Effector memory CD8-positive, alpha-beta T cell (primary cell): ENCODE measurements at regions not wholly inside any gene's neighbourhood (a gene's known extent, or its start where the extent isn't known, plus 50 kb on each side); places are given as distances from the start of the nearest gene placed in this dataset.
"Not testable (repeated sequence)": the region's sequence is repeated elsewhere in the genome, so short reads cannot be mapped to it uniquely, and the experiment has no call there.

Experiments
- ATAC-seq: fragments of 150-1000 bp; cut with Tn5 transposase; replicated peaks from 2 replicates; pipeline ENCODE4 v1.10.0; 2021; ENCODE audit warnings: mild to moderate bottlenecking, moderate library complexity
- DNase-seq, 3 experiments: peaks; one replicate each; pipeline ENCODE4 v3.0.0; 2021
- H3K27ac Mint-ChIP-seq, 2 donors: one replicate each; pipeline ENCODE4 v1.8.0; 2022; ENCODE audit warnings: mild to moderate bottlenecking in 2 of 2, mixed read lengths in 2 of 2, moderate library complexity in 2 of 2
- H3K27me3 Mint-ChIP-seq, 2 donors: one replicate each; pipeline ENCODE4 v1.8.0; 2022; ENCODE audit warnings: mixed read lengths in 2 of 2
- H3K36me3 Mint-ChIP-seq: one replicate; pipeline ENCODE4 v1.8.0; 2022; ENCODE audit warnings: mild to moderate bottlenecking, moderate library complexity, mixed read lengths; ENCODE audit not compliant: insufficient read depth
- H3K4me1 Mint-ChIP-seq, 2 donors: one replicate each; pipeline ENCODE4 v1.8.0; 2022; ENCODE audit warnings: low read depth in 2 of 2, mixed read lengths in 2 of 2
- H3K4me3 Mint-ChIP-seq, 2 donors: one replicate each; pipeline ENCODE4 v1.8.0; 2022; ENCODE audit warnings: mild to moderate bottlenecking in 2 of 2, mixed read lengths in 2 of 2, moderate library complexity in 2 of 2
- H3K9me3 Mint-ChIP-seq, 2 donors: one replicate each; pipeline ENCODE4 v1.8.0; 2022; ENCODE audit warnings: mixed read lengths in 2 of 2

GRCh38 chr19:27733551-27734266 is 1479.2 kb downstream of the UQCRFS1 start:
- Mint-ChIP-seq H3K27me3 (no peaks in the 10 kb centered on the region), H3K4me1 (no peaks in the 10 kb centered on the region), H3K4me3 (no peak overlapping the region), H3K27ac (no peak overlapping the region), H3K9me3 (peaks cover 8 to 15% of the 10 kb centered on the region in 2 donors), H3K36me3 (no peaks in the 10 kb centered on the region)
- ATAC-seq (no peak), DNase-seq (no peak)

- Mint-ChIP-seq H3K4me1 (no peaks in the 10 kb centered on the region), H3K27me3 (no peaks in the 10 kb centered on the region), H3K9me3 (no peaks in the 10 kb centered on the region), H3K4me3 (no peak overlapping the region), H3K27ac (no peak overlapping the region), H3K36me3 (no peaks in the 10 kb centered on the region)
- no peak for DNase-seq
- ATAC-seq = no peak
Measured at GRCh38 chr19:27729332-27729731, 1483.6 kb downstream of the UQCRFS1 start.

GRCh38 chr19:27722625-27723024 is 1490.3 kb downstream of the UQCRFS1 start:
- ATAC-seq (no peak), DNase-seq (no peak)
- H3K36me3 Mint-ChIP-seq = peaks cover 4% of the 10 kb centered on the region
- H3K9me3 Mint-ChIP-seq = peaks cover 0 to 18% of the 10 kb centered on the region in 2 donors
- H3K4me3 Mint-ChIP-seq = no peak overlapping the region
- H3K27ac Mint-ChIP-seq = no peak overlapping the region
- no peaks in the 10 kb centered on the region for H3K27me3 Mint-ChIP-seq
- H3K4me1 Mint-ChIP-seq = no peaks in the 10 kb centered on the region

- ATAC-seq (no peak), DNase-seq (no peak)
- H3K4me3 Mint-ChIP-seq = no peak overlapping the region
- H3K9me3 Mint-ChIP-seq = peaks cover 0 to 20% of the 10 kb centered on the region in 2 donors
- peaks cover 4% of the 10 kb centered on the region for H3K36me3 Mint-ChIP-seq
- no peaks in the 10 kb centered on the region for H3K4me1 Mint-ChIP-seq
- no peaks in the 10 kb centered on the region for H3K27me3 Mint-ChIP-seq
- H3K27ac Mint-ChIP-seq = no peak overlapping the region
Measured at GRCh38 chr19:27720155-27720554, 1492.8 kb downstream of the UQCRFS1 start.

- DNase-seq (no peak), ATAC-seq (no peak)
- H3K9me3 Mint-ChIP-seq = peaks cover 0 to 20% of the 10 kb centered on the region in 2 donors
- H3K27me3 Mint-ChIP-seq = no peaks in the 10 kb centered on the region
- H3K4me1 Mint-ChIP-seq = no peaks in the 10 kb centered on the region
- no peak overlapping the region for H3K4me3 Mint-ChIP-seq
- no peak overlapping the region for H3K27ac Mint-ChIP-seq
- peaks cover 4% of the 10 kb centered on the region for H3K36me3 Mint-ChIP-seq
Measured at GRCh38 chr19:27719034-27719433, 1493.9 kb downstream of the UQCRFS1 start.

GRCh38 chr19:27718234-27718633 is 1494.7 kb downstream of the UQCRFS1 start:
- Mint-ChIP-seq H3K27ac (no peak overlapping the region), H3K36me3 (peaks cover 4% of the 10 kb centered on the region), H3K4me1 (no peaks in the 10 kb centered on the region), H3K9me3 (peaks cover 0 to 18% of the 10 kb centered on the region in 2 donors), H3K4me3 (no peak overlapping the region), H3K27me3 (no peaks in the 10 kb centered on the region)
- ATAC-seq (no peak), DNase-seq (no peak)

- Mint-ChIP-seq H3K4me3 (no peak overlapping the region), H3K27me3 (no peaks in the 10 kb centered on the region), H3K27ac (no peak overlapping the region), H3K36me3 (peaks cover 4% of the 10 kb centered on the region), H3K4me1 (no peaks in the 10 kb centered on the region), H3K9me3 (peaks cover 0 to 18% of the 10 kb centered on the region in 2 donors)
- ATAC-seq (no peak), DNase-seq (no peak)
Measured at GRCh38 chr19:27717825-27718224, 1495.1 kb downstream of the UQCRFS1 start.

- H3K27ac Mint-ChIP-seq = no peak overlapping the region
Measured at GRCh38 chr19:27716922-27717321, 1496.0 kb downstream of the UQCRFS1 start.

GRCh38 chr19:27714857-27715256 is 1498.1 kb downstream of the UQCRFS1 start:
- ATAC-seq = no peak
- no peaks in the 10 kb centered on the region for H3K27me3 Mint-ChIP-seq
- peaks cover 8 to 21% of the 10 kb centered on the region in 2 donors for H3K9me3 Mint-ChIP-seq

More at GRCh38 chr19:27716922-27717321, 1496.0 kb downstream of the UQCRFS1 start:
- ATAC-seq = no peak
- H3K4me1 Mint-ChIP-seq = no peaks in the 10 kb centered on the region
- H3K4me3 Mint-ChIP-seq = no peak overlapping the region
- H3K36me3 Mint-ChIP-seq = peaks cover 4% of the 10 kb centered on the region
- H3K27me3 Mint-ChIP-seq = no peaks in the 10 kb centered on the region
- H3K9me3 Mint-ChIP-seq = peaks cover 0 to 18% of the 10 kb centered on the region in 2 donors
- no peak for DNase-seq

GRCh38 chr19:27709496-27709895 is 1503.5 kb downstream of the UQCRFS1 start:
- Mint-ChIP-seq H3K9me3 (peaks cover 4 to 8% of the 10 kb centered on the region in 2 donors), H3K36me3 (no peaks in the 10 kb centered on the region), H3K27me3 (no peaks in the 10 kb centered on the region), H3K4me3 (no peak overlapping the region), H3K4me1 (no peaks in the 10 kb centered on the region), H3K27ac (no peak overlapping the region)
- no peak for ATAC-seq
- DNase-seq = no peak

More at GRCh38 chr19:27714857-27715256, 1498.1 kb downstream of the UQCRFS1 start:
- H3K4me3 Mint-ChIP-seq = no peak overlapping the region
- no peak overlapping the region for H3K27ac Mint-ChIP-seq
- H3K36me3 Mint-ChIP-seq = peaks cover 4% of the 10 kb centered on the region
- no peaks in the 10 kb centered on the region for H3K4me1 Mint-ChIP-seq
- no peak for DNase-seq

GRCh38 chr19:27708986-27709385 is 1504.0 kb downstream of the UQCRFS1 start:
- H3K9me3 Mint-ChIP-seq, DNase-seq, H3K27ac Mint-ChIP-seq: not testable (repeated sequence)

GRCh38 chr19:27707026-27707425 is 1505.9 kb downstream of the UQCRFS1 start:
- H3K4me3 Mint-ChIP-seq, H3K27ac Mint-ChIP-seq, H3K36me3 Mint-ChIP-seq, H3K9me3 Mint-ChIP-seq, DNase-seq, H3K4me1 Mint-ChIP-seq, H3K27me3 Mint-ChIP-seq, ATAC-seq: not testable (repeated sequence)

More at GRCh38 chr19:27708986-27709385, 1504.0 kb downstream of the UQCRFS1 start:
- H3K4me1 Mint-ChIP-seq, H3K36me3 Mint-ChIP-seq, H3K4me3 Mint-ChIP-seq, H3K27me3 Mint-ChIP-seq, ATAC-seq: not testable (repeated sequence)

- DNase-seq = no peak
- ATAC-seq = no peak
- H3K4me1 Mint-ChIP-seq = no peaks in the 10 kb centered on the region
- H3K4me3 Mint-ChIP-seq = no peak overlapping the region
- peaks cover 0 to 2% of the 10 kb centered on the region in 2 donors for H3K9me3 Mint-ChIP-seq
- H3K27me3 Mint-ChIP-seq = no peaks in the 10 kb centered on the region
- H3K36me3 Mint-ChIP-seq = no peaks in the 10 kb centered on the region
- no peak overlapping the region for H3K27ac Mint-ChIP-seq
Measured at GRCh38 chr19:27705896-27706295, 1507.1 kb downstream of the UQCRFS1 start.

GRCh38 chr19:27694361-27695055 is 1518.4 kb downstream of the UQCRFS1 start:
- Mint-ChIP-seq H3K4me3 (no peak overlapping the region), H3K27me3 (no peaks in the 10 kb centered on the region), H3K9me3 (peaks cover 3 to 35% of the 10 kb centered on the region in 2 donors), H3K27ac (no peak overlapping the region), H3K4me1 (no peaks in the 10 kb centered on the region), H3K36me3 (no peaks in the 10 kb centered on the region)
- ATAC-seq (no peak), DNase-seq (no peak)
